OCI-LY1 (cell line): ENCODE measurements at regions not wholly inside any gene's neighbourhood (a gene's known extent, or its start where the extent isn't known, plus 50 kb on each side); places are given as distances from the start of the nearest gene placed in this dataset.

Experiments used
- CTCF ChIP-seq: fragments of 200-600 bp; sonication (generic), shearing (Covaris generic); IDR thresholded peaks from 2 replicates; pipeline ENCODE4 v1.5.1; 2017; ENCODE audit warnings: mild to moderate bottlenecking, antibody characterized with exemption, low read length, moderate library complexity, mixed read lengths
- EZH2 ChIP-seq: fragments of 200-600 bp; sonication (generic), shearing (Covaris generic); IDR thresholded peaks from 2 replicates; pipeline ENCODE4 v1.8.0; 2017; ENCODE audit warnings: borderline replicate concordance, mixed run types, mild to moderate bottlenecking, antibody characterized with exemption, low read length, moderate library complexity, mixed read lengths

- no peak for TF ChIP-seq CTCF
- no peak for TF ChIP-seq EZH2
Observed at GRCh38 chr12:46908236-46908935, 82.6 kb upstream of the SLC38A4 start.
